Uterus (tissue), 2 donors: ENCODE measurements at regions not wholly inside any gene's neighbourhood (a gene's known extent, or its start where the extent isn't known, plus 50 kb on each side); places are given as distances from the start of the nearest gene placed in this dataset.
"Not testable (repeated sequence)": the region's sequence is repeated elsewhere in the genome, so short reads cannot be mapped to it uniquely, and the experiment has no call there.

ENCODE experiments used
- CTCF ChIP-seq, 4 experiments: fragments of 200-600 bp in 2 of 4; fragments of 450-650 bp in 2 of 4; sonication (generic) in 2 of 4; IDR thresholded peaks; one replicate each; pipeline ENCODE4 v1.5.1; 2016 to 2019; ENCODE audit warnings: antibody characterized with exemption in 4 of 4, mild to moderate bottlenecking in 2 of 4, moderate library complexity in 1 of 4
- POLR2A ChIP-seq, 2 donors: fragments of 450-650 bp; IDR thresholded peaks; one replicate each; pipeline ENCODE4 v1.6.1; 2016; ENCODE audit warnings: antibody characterized with exemption in 2 of 2, mild to moderate bottlenecking in 1 of 2, moderate library complexity in 1 of 2

GRCh38 chr20:12093797-12094190, 176.1 kb downstream of the BTBD3 start:
- TF ChIP-seq POLR2A, CTCF (IDR thresholded peaks at IDR 0.05): not testable (repeated sequence)
